Stomach smooth muscle (tissue), 2 donors: ENCODE measurements at regions not wholly inside any gene's neighbourhood (a gene's known extent, or its start where the extent isn't known, plus 50 kb on each side); places are given as distances from the start of the nearest gene placed in this dataset.

Experiments
- H3K27ac ChIP-seq: one replicate; pipeline ENCODE4 v1.7.0; 2013; ENCODE audit warnings: mild to moderate bottlenecking, low read length, inconsistent platforms
- H3K27me3 ChIP-seq, 2 donors: one replicate each; pipeline ENCODE4 v1.7.0; 2013; ENCODE audit warnings: low read length in 2 of 2; ENCODE audit not compliant: insufficient read depth in 2 of 2, control insufficient read depth in 1 of 2
- H3K36me3 ChIP-seq, 2 donors: one replicate each; pipeline ENCODE4 v1.7.0; 2013; ENCODE audit warnings: low read length in 2 of 2; ENCODE audit not compliant: control insufficient read depth in 2 of 2, insufficient read depth in 2 of 2
- H3K4me1 ChIP-seq: one replicate; pipeline ENCODE4 v1.7.0; 2013; ENCODE audit warnings: low read length; ENCODE audit not compliant: control insufficient read depth, insufficient read depth
- H3K4me3 ChIP-seq, 2 donors: one replicate each; pipeline ENCODE4 v1.7.0; 2013; ENCODE audit warnings: low read length in 2 of 2
- H3K9ac ChIP-seq, 2 donors: one replicate each; pipeline ENCODE4 v1.7.0; 2013; ENCODE audit warnings: low read length in 2 of 2, mild to moderate bottlenecking in 1 of 2
- H3K9me3 ChIP-seq, 2 donors: one replicate each; pipeline ENCODE4 v1.7.0; 2013; ENCODE audit warnings: low read length in 2 of 2; ENCODE audit not compliant: control insufficient read depth in 2 of 2
- donor health status: healthy.
- donor health status: Pancreatic carcinoma.

DNA sequence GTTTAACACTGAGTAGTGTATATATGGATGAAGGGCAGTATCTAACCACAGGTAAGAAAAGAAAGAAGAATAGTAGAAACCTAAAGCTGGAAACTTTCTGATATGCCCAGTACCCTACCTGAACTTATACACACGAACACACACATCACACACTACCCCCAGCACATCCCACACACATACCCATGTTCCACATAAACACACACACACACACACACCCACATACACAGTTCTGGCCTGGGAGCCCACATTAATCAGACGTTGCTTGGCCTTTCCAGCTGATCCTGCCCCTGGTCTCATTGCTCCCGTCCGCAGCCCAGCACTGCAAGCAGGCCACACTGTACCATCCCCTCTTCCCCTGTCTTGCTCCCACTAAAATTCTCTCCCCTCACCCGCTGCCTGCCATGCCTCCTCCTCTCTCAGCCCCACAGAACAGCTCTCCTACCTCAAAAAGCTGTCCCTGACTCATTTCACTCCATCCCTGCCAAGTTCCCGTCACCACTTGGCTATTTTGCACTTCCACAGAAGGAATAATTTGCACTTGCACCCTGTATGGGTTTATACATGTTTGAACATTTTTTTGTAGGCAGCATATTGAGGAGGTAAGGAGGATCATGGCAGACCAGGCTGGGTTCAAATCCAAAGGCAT lies 185.8 kb upstream of the PPP2R3A start:
- Histone ChIP-seq H3K9me3 (no peaks in the 10 kb centered on the region), H3K9ac (no peak overlapping the region), H3K36me3 (no peaks in the 10 kb centered on the region), H3K4me1 (no peaks in the 10 kb centered on the region), H3K4me3 (no peak overlapping the region), H3K27ac (no peak overlapping the region), H3K27me3 (no peaks in the 10 kb centered on the region)

DNA sequence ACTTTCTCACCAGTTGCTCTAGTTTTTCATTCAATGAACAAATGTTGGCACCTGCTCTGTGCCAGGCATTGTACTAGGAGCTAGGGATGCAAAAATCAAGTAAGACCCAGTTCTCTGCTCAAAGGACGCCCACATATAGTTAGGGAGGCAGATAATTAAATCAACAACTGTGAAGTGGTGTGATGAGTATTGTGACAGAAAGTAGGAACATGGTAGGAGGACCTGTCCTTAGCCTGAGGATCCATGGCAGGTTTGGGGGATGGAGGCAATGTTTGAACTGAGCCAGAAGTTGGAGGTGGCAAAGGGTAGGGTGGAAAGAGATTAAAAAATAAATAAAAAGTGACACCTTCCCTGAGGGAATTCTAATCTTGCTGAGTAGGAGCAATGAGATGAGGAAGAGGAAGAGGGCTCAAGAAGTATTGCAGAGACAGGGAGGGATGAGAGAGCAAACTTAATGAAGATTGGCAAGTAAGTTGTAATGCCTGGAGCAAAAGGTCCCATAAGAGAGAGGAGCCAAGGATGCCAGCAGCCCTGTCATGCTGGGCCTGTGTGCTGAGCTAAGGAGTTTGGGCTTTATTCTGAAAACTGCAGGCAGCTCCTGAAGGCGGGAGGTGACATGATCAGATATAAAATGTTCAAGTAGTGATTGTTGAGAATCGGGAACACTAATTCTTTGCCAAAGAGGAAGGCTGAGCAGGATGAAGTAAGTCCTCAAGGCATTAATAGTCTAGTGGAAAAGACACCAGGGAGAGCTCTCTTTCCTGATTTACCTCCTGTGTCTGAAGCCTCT lies 184.3 kb upstream of the PPP2R3A start:
- no peaks in the 10 kb centered on the region for H3K36me3 ChIP-seq

DNA sequence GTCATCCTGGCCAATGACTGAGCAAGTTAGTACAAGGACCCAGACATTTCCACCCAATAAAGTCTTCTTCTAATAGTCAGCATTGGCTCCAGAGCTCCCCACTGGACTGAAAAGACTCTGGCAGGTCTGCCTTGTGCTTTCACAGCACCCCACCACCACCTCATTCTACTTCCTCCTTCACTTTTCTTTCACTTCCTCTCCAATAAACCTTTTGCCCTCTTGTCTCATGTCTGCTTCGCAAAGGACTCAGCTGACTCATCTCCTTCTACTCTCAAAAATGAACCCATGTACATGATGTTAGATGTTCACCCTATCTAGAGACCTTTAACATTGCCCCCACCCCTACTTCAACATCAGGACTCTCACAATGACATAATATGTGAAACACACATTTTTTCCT lies 181.0 kb upstream of the PPP2R3A start:
- H3K36me3 ChIP-seq, result no peaks in the 10 kb centered on the region
- no peaks in the 10 kb centered on the region for H3K4me1 ChIP-seq
- H3K27me3 ChIP-seq, result no peaks in the 10 kb centered on the region
- no peak overlapping the region for H3K9ac ChIP-seq
- H3K27ac ChIP-seq, result no peak overlapping the region
- no peaks in the 10 kb centered on the region for H3K9me3 ChIP-seq
- no peak overlapping the region for H3K4me3 ChIP-seq

More for the DNA sequence above, 184.3 kb upstream of the PPP2R3A start:
- Histone ChIP-seq H3K4me3 (no peak overlapping the region), H3K9me3 (no peaks in the 10 kb centered on the region), H3K27me3 (no peaks in the 10 kb centered on the region), H3K9ac (no peak overlapping the region), H3K27ac (no peak overlapping the region), H3K4me1 (no peaks in the 10 kb centered on the region)

- H3K36me3 ChIP-seq, result no peaks in the 10 kb centered on the region
- H3K4me3 ChIP-seq, result no peak overlapping the region
- no peaks in the 10 kb centered on the region for H3K27me3 ChIP-seq
- no peak overlapping the region for H3K9ac ChIP-seq
- H3K4me1 ChIP-seq, result no peaks in the 10 kb centered on the region
- H3K27ac ChIP-seq, result no peak overlapping the region
- no peaks in the 10 kb centered on the region for H3K9me3 ChIP-seq
These were observed 177.4 kb upstream of the PPP2R3A start for GRCh38 chr3:135788146-135788545.

DNA sequence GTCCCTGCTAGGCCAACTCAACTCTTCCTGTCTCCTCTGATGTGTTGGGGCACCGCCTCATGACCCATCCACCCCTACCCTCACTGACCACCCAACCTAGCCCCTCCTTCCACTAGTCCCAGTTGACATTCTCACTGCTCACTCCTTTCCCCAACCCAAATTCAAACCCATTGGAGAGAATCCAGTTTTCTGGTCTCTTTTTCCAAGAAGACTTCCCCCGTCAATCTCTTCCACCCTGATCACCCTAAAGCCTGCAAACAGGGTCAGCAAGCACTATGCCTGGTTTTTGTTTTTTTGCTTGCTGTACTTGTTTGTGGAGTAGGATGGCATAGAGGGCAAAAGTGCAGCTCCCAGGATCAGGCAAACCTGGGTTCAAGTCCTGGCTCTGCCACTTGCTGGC lies 176.6 kb upstream of the PPP2R3A start:
- Histone ChIP-seq H3K4me1 (no peaks in the 10 kb centered on the region), H3K36me3 (no peaks in the 10 kb centered on the region), H3K4me3 (no peak overlapping the region)

GRCh38 chr3:135792174-135792573 lies 173.4 kb upstream of the PPP2R3A start:
- H3K9me3 ChIP-seq, result peaks cover 0 to 3% of the 10 kb centered on the region in 2 donors
- H3K9ac ChIP-seq, result no peak overlapping the region
- no peaks in the 10 kb centered on the region for H3K27me3 ChIP-seq
- H3K36me3 ChIP-seq, result no peaks in the 10 kb centered on the region
- H3K4me1 ChIP-seq, result no peaks in the 10 kb centered on the region
- no peak overlapping the region for H3K27ac ChIP-seq
- no peak overlapping the region for H3K4me3 ChIP-seq

More for the DNA sequence above, 176.6 kb upstream of the PPP2R3A start:
- Histone ChIP-seq H3K27ac (no peak overlapping the region), H3K27me3 (no peaks in the 10 kb centered on the region), H3K9ac (no peak overlapping the region), H3K9me3 (peaks cover 0 to 1% of the 10 kb centered on the region in 2 donors)

DNA sequence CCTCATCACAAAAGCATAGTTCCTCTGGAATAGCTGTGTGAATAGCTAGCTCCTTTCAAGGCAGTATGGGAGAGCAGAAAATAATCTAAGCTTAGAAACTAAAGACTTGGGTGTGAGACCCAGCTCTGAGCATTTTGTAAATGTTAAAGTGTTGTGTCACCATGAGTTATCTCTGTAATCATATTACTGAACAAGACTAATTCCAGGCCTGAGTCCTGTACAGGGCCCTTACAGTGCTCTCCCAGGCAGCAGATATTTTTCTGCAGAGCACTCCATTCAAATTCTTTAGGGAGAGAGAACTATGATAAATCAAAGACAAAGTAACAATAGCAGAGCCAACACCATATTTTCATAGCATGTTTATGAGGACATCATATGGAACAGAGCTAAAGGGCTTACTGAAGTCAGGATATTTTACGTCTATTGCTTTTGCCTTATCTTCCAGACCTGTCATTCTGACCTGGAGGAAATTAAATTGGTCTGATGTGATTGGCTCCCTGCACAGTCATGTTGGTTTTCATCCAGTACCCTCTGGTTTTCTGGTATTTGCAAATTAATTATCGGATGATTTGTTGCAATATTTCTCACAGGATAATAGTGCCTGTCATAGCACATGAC lies 172.6 kb upstream of the PPP2R3A start:
- Histone ChIP-seq H3K27ac (no peak overlapping the region), H3K4me1 (no peaks in the 10 kb centered on the region), H3K27me3 (no peaks in the 10 kb centered on the region), H3K36me3 (no peaks in the 10 kb centered on the region), H3K4me3 (no peak overlapping the region), H3K9me3 (peaks cover 0 to 3% of the 10 kb centered on the region in 2 donors), H3K9ac (no peak overlapping the region)

GRCh38 chr3:135800071-135800549 lies 165.4 kb upstream of the PPP2R3A start:
- no peak overlapping the region for H3K4me3 ChIP-seq
- no peaks in the 10 kb centered on the region for H3K4me1 ChIP-seq
- H3K27ac ChIP-seq, result no peak overlapping the region
- H3K9ac ChIP-seq, result no peak overlapping the region
- H3K9me3 ChIP-seq, result peaks cover 0 to 5% of the 10 kb centered on the region in 2 donors
- H3K27me3 ChIP-seq, result no peaks in the 10 kb centered on the region
- H3K36me3 ChIP-seq, result no peaks in the 10 kb centered on the region

DNA sequence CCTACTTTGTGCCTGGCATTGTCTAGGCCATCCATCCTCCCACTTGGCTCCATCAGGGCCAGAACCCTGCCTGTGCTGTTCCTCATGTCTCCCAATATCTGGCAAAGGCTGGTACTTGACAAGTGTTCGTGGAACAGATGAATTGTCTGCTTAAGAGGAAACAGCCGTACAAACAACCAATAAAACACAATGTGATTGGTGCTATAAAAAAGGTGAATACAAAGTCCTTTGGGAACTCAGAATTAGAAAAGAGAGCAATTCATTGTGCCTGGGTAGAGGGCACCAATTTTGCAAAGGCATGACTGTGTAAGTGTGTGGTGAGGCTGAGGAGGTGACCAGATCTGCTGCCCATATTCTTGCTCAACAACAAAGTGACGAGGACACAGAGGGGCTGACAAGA lies 164.5 kb upstream of the PPP2R3A start:
- Histone ChIP-seq H3K4me1 (no peaks in the 10 kb centered on the region), H3K9ac (no peak overlapping the region), H3K27ac (no peak overlapping the region), H3K27me3 (no peaks in the 10 kb centered on the region), H3K4me3 (no peak overlapping the region), H3K36me3 (no peaks in the 10 kb centered on the region), H3K9me3 (peaks cover 0 to 5% of the 10 kb centered on the region in 2 donors)

DNA sequence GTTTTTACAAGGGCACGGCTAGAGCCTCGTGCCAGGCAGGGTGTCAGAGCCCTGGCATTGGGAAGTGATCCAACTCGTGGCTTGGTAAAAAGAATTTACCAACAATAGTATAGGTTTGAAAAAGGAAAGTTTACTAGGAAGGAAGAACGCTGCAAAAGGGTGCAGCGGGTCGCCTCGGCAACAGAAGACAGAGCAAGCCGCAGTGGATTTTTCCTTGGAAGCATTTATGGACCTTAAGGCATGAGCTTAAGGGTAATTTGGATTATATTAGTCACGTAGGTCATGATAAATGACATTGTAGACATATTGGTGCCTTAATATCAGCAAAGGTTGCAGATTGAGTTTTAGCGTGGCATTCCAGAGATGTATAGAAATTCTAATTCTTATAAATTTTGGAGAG lies 163.4 kb upstream of the PPP2R3A start:
- Histone ChIP-seq H3K27ac (no peak overlapping the region), H3K36me3 (no peaks in the 10 kb centered on the region), H3K9ac (no peak overlapping the region), H3K27me3 (no peaks in the 10 kb centered on the region), H3K4me3 (no peak overlapping the region), H3K4me1 (no peaks in the 10 kb centered on the region), H3K9me3 (peaks cover 0 to 5% of the 10 kb centered on the region in 2 donors)
